ENCODE measurements at regions not wholly inside any gene's neighbourhood (a gene's known extent, or its start where the extent isn't known, plus 50 kb on each side); places are given as distances from the start of the nearest gene placed in this dataset.

DNA sequence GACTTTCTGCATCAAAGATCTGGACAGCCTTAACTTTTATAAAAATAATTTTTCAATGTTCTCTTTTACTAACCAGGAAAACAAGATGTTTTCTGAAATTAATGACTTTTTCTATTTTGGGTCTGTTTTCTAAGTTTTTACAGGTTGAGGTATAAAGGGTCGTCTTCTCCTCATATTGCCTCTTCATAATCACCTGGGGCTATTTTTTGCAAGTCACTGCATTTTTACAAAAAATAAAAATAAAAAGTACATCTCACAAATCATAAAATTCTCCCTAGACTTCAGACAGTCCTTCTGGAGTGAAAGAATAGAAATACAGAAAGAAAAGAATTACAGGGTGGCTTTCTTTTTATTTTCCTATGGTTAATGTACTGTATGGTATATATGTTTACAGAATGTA is 168.5 kb downstream of the PALM2AKAP2 start:
- no peak for DNase-seq (ENCODE audit: low read depth)

DNA sequence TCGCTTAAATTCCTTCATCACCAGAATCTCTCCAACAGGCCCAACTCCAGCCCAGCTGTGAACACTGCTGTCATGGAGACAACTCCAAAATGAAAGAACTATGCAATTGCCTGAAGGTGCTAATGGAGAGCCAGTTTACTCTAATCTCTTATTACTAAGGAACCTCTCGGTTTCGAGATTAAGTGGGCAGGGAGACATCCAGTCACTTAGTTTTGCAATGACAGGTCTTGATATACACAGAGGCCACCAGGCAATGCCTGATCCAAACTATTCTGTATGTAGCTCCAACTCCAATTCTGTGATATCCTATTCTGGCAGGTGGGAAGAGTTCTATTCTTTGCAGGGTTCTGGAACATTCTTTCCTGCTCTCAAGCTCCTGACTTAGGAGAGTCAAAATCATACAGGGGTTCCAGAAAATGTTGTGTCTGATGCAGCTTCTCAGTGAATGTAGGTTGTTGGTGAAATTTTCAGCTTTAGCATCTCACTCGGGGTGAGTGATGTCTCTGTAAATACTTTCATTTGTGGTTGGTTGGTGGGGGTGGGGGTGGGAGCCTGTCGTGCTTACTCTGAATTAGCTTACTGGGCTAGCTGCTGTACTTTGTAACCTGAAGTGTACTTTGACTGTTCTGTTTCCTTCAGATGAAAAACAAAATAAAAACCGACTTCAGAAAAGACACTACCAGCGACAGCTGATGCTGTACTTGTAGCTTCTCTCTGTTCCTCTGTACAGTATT is 170.9 kb downstream of the PALM2AKAP2 start:
- DNase-seq (ENCODE audit: low read depth) = no peak

DNA sequence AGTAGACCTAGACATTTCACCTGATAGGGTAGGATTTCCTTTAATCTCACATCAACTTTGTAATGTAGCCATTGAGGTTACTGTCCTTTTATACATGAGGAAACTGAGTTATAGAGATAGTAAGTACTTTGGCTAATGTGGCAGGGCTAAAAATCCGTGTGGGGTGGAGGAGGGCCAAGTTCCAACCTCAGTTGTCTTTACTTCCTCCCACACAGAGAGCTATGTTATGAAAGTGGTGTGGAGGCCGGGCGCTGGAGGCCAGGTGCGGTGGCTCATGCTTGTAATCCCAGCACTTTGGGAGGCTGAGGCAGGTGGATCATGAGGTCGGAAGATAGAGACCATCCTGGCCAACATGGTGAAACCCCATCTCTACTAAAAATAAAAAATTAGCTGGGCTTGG is 173.3 kb downstream of the PALM2AKAP2 start:
- DNase-seq (ENCODE audit: low read depth) = no peak

DNA sequence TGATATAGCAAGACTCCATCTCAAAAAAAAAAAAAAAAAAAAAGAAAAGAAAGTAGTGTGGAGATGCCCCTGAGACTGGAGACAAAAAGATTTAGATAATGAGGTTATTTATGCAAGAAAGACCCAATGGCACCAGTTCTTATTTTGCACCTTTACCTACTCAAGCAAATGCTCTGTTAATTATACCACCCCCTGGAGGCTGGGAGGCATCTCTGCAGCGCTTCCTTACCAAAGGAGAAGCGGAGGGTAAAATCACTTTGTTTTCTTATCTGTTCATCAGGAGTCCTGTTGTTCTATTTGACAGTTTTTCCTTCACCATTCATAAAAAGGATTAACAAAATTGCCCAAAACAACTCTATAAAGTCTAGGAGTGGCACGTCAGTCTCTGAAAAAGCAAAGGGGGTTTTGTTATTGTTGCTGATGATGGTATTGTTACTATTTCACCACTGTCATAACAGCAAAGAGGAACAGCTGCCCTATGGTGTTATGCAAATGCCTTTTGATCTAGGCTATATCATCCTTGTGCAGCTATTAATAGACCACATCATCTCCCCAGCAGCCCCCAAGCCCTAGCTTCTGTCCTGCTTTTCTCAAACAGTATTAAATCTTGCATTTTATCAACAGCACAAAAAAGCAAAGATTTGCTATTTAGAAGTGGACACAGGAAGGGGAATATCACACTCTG is 174.0 kb downstream of the PALM2AKAP2 start:
- DNase-seq (ENCODE audit: low read depth) = no peak

DNA sequence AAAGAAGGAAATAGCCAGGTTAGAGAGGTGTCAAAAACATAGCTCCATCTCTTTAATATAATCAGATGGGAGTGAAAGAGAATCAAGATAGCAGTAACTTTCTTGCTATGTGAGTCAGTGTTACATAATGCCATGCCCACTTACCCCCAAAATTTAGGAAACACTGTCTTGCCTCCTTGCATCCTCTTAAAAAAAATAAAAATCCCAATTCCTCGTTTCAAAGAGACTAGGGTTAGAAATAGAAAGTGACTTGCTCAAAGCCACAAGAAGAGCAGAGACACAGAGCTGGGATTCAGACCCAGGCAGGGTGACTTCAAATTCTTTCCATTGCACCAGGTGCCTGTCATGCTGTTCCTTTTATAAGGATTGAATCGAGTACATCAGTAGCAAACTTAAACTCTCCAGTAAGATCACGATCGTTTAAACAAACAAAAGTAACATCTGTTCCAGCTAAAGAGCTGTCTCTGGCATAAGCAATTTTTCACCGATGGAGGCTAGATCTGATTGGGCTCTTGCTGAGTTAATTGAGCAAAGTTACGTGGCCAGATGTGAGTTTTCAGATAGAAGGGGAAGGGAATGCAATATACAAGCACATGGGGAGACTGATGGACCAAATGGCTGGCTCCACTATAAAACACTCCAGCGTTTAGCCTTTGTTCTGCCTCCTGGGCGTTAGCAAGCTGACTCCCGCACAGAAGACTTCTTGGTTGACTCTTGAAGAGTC is 176.9 kb downstream of the PALM2AKAP2 start:
- DNase-seq (ENCODE audit: low read depth) = no peak

DNA sequence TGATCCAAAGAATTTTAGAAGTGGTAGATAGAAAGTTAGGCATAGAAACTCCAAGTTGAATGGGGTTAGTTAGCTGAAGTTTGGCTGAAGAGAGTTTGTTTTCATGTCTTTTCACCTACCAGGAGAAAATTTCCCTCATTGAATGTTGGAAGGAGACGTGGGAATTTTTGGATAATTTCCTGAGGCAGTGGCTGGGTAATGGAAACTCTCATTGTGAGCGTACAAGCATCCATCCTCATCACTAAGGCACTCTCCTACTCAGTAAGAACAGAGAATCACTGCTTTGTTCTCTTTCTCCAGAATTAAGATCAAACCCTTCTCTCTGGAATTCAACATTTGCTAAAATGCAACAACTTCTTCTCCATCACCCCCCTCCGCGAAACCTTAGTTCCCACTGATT is 179.7 kb downstream of the PALM2AKAP2 start:
- no peak for DNase-seq (ENCODE audit: low read depth)

DNA sequence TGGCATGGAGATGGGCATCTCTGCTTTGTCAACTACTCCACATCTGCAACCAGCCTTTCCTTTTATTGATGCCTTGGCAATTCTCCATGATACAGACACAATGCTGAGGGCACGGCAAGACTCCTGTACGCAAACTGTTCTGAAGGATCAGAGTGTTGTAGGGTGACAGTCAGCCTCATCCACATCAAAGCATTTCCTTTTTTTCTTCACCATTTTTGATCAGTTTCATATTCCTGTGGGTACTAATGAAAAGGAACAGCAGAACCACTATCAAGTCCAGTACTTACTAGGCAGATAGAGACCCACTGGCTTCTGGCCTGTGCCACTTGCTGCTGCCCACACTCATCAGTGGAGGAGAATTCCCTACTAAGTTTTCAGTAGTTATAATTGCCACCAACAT is 181.6 kb downstream of the PALM2AKAP2 start:
- no peak for DNase-seq (ENCODE audit: low read depth)

DNA sequence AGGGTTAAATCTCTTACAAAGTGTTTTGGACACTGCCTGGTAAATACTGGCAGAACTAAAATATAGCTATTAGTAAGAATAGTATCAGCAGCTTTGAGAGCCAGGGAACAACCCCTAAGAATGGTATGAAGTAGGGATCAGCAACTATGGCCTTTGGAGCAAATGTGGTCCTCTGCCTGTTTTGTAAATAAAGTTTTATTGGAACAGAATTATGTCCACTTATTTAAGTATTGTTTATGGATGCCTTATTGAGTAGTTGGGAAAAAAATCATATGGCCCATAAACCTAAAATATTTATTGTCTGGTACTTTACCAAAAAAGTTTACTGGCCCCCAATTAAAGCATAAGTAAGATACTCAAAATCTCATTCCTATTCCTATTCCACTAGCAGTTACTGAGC is 182.2 kb downstream of the PALM2AKAP2 start:
- DNase-seq (ENCODE audit: low read depth) = no peak

DNA sequence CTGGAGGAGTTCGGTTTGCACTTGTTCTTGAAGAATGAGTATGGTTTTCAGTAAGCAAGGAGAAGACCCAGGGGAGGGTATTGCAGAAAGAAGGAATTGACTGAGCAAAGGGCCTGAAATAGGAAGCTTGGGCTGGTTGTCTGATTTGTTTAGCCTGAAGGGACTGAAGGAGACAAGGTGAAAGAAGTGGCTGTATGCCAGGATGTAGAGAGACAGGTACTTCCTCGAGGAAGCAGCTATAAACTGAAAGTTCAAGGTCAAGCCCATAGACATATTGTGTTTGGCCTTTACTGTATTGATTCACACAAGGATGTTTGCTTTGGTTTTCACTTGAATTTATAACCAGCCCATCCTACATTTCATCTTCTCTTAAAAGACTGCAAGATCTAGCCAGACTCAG is 183.1 kb downstream of the PALM2AKAP2 start:
- DNase-seq (ENCODE audit: low read depth) = no peak

DNA sequence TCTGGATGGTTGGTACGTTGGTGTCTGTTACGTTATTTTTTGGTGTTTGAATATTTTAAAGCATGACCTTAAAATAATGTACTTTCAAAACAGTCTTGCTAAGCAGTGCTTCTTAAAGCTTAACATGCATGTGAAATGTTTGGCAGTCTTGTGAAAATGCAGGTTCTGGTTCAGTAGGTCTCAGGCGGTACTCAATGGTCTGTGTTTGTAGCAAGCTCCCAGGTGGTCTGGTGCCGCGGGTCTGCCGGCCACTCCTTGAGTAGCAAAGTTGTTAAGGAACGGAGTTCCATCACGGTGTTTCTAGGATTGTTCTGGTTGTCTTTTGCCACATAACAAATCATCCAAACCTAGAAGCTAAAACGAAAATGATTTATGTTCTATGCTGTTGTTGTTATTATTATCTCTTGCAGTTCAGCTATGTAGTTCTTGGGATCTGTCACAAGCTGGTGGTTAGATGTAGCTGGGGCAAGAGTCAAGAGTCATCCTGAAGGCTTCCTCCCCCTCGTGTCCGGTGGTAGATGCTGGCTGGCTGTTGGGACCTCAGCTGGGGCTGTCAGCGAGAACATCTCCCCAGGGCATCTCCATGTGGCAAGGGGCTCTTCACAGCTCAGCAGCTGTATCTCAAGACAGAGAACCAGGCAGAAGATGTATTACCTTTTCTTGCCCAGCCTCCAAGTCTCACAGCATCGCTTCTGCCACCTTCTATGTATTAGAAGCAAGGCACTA is 186.8 kb downstream of the PALM2AKAP2 start:
- no peak for DNase-seq (ENCODE audit: low read depth)

DNA sequence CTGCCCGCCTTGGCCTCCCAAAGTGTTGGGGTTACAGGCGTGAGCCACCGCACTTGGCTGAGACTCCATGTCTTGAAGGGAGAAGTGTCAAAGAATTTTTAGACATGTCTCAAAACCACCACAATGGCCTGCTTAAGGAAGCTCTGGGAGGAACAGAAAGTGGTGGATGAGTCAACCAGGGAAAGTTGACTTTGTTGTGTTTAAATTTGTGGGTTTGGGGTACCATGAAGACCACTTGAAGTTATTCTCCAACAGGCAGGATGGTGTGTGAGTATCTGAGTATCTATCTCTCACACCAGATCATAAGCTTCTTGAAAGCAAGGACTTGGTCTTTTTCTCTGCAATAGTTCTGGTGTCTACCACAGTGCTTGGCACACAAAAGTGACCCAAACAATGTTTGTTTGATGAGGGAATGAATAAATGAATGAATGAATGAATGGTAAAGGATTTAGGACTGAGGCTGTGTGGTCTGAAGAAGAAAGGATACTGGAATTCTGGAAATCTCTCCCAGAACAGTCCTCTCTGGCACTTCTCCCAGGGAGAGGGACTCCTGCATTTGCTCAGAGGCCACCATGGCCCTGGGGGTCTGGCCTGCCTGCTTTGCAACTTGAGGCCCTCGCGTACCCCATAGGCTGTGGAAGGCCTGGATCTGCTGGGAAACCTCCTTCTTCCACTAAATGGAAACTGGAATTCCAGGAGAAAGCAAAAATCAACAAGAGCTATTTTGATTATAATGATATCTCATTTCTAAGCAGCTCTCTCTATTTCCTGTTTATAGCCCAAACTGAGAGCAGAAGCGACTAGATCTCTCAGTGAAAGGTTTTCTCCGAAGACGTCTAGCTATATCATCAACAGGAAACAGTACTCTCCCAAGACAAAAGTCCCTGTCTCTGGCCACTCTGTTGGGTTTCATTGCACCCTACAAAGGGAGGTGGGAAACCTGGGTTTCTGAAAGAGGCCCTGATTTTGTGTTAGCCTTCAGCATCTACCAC is 187.9 kb downstream of the PALM2AKAP2 start:
- DNase-seq (ENCODE audit: low read depth) = no peak

DNA sequence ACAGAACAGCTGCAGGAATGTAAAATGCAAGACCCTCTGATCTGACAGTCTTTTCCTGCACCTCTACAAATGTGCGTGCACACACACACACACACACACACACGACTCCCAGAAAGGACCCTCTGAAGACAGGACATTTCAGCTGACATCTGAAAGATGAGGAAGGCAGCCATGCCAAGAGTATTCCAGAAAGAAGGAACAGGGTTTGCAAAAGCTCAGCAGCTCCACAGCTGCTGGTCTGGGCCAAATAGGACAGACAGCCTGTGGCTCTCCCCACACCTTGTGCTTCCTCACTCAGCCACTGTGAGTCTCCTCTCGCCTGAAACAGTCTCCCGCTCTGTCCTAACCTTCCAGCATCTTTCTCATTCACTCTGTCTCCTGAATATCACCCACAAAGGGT is 189.0 kb downstream of the PALM2AKAP2 start:
- DNase-seq (ENCODE audit: low read depth) = no peak

DNA sequence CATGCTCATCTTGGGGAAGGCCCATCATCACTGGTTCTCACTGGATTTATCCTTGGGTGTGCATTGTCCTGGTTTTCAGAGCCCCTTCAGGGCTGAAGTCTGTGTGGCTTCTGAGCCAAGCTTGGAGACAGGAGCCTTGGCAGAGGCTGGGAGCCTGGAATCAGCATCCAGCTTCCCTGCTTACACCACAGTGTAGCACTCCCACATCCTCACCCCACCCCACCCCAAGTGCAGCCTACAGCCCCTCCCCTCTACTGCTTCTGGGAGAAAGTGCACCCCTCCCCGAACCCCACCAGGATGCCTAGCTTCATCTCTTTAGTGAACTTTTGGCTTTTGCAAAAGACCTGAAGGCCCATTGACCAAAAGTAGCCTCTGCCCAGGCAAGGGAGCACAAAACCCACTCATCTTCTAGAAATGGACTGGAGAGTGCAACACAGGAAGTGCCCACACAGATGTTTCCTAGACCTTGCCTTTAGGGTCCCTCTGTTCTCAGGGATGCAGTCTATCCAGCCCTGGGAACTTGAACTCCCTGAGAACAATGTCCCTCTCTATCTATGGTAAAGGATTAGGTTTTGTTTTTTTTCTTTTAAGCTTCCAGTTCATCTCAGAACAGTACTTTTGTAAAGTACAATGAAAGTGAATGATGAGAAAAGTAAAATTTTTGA is 189.7 kb downstream of the PALM2AKAP2 start:
- DNase-seq (ENCODE audit: low read depth) = no peak

DNA sequence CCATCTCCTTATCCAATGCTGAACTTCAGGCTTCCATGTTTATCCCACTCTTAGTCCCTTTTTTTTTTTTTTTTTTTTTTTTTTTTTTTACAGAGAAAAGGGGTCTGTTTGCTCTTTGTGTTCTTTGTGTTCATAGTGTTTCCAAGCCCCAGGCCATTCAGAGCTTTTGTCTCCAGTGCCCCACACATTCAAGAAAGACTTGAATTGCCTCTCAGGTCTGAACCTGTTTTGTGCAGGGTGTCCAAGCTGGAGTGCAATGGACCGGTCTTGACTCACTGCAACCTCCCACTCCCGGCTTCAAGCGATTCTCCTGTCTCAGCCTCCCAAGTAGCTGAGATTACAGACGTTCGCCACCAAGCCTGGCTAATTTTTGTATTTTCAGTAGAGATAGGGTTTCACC is 191.2 kb downstream of the PALM2AKAP2 start:
- no peak for DNase-seq (ENCODE audit: low read depth)

DNA sequence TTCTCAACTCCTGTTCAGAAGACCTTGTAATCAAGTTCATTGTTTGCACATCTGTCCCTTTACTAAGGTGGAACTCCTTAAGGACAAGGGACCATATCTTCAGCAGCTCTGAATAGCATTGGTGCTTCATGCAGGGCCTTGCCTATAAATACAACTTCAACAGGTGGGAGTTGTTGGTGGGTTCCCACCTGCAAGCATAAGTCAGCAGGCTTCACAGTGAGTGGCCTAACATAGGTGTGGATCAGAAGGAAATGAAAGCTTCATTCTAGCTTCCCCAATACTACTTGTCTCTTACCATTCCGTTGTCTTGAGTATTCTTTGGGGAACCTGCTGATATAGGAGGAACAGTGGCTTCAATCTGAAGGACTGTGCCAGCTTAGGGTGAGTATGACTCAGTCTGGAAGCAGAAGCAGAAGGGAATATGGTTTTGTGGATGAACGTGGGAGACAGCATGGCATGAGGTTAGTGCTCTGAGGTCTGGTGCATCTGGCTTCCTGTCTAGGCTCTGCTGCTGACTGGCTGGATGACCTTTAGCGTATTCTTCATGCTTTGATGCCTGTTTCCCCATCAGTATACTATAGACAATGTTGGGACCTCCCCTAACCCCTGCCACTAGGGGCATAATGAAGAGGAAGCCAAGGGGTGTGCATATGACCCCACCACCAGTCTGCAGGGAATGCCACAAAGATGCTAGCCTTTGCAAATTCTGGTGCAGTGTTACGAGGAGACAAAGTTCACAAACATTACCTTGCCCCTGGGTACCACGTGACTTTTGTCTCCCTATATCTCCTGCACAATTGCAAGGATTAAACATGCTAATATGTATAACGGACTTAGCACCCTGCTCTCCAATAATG is 192.3 kb downstream of the PALM2AKAP2 start:
- no peak for DNase-seq (ENCODE audit: low read depth)

DNA sequence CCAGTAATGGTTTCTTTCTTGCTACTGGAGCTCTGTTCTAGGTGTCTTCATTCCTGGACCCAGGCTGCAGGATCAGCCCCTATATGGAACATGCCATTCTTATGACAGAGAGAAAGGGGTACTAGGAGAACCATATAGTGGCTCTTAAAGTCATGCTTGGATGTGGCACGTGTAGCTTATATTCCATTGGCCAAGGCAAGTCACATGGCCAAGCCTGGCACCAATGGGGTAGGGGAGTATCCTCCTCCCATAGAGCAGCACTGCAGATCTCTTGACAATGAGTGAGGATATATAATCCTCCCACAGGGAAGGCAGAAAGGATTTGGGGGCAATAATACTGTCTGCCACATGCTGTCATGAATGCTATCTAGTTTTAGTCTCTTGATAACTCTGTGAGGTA is 193.3 kb downstream of the PALM2AKAP2 start:
- no peak for DNase-seq (ENCODE audit: low read depth)

DNA sequence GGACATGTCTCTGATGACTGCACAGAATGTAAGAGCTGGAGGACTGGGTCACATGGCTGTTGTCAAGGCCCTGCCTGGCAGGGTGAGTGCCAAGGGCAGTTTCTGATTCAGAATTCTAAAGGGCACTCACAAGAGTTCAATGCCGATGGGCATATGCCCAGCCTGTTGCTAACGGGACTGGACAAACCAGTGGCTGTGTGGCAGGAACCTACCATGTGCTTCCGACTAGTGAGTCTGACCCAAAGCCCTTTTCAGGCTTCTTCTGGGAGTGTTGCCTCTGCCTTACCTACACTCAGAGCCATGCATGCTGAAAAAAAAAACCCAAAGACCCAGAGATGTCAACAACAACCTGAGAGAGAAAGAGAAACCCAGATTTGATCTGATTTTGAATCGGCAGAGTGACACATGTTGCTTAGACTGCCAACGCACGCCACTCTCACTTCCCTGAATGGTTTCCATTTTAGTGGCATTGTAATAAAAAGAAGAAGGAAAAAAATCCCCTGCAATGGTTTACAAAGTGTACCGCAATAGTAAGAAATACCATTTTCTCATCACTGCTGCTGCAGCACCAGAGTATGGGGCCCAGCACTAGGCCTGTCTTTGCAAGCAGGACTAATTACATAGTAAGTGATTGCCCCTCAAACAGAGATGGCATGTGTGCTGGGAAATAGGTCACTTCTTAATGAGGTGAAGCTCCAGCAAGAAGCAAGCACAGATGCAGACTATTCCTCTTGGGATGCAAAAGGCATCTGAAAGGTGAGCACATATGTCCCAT is 194.3 kb downstream of the PALM2AKAP2 start:
- DNase-seq (ENCODE audit: low read depth) = no peak

DNA sequence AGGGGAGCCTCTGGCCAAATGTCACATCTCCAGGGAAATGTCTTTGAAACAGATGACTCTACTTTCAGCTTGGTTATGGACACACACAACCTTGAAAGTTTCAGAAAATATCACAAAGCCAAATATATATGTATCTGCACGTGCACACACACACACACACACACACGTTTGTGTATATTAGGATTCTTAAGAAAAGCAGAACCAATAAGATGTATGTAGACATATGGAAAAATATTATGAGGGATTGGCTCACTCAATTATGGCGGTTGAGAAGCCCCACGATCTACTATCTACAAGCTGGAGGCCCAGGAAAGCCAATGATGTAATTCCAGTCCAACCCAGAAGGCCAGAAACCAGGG is 194.9 kb downstream of the PALM2AKAP2 start:
- no peak for DNase-seq (ENCODE audit: low read depth)
